Glomerular endothelial cell (primary cell): ENCODE measurements at regions not wholly inside any gene's neighbourhood (a gene's known extent, or its start where the extent isn't known, plus 50 kb on each side); places are given as distances from the start of the nearest gene placed in this dataset.

Source experiments
- DNase-seq: peaks from one replicate; pipeline ENCODE4 v3.0.0-alpha.2; 2011; ENCODE audit warnings: low read depth, low spot score; ENCODE audit errors: extremely low read depth

DNA sequence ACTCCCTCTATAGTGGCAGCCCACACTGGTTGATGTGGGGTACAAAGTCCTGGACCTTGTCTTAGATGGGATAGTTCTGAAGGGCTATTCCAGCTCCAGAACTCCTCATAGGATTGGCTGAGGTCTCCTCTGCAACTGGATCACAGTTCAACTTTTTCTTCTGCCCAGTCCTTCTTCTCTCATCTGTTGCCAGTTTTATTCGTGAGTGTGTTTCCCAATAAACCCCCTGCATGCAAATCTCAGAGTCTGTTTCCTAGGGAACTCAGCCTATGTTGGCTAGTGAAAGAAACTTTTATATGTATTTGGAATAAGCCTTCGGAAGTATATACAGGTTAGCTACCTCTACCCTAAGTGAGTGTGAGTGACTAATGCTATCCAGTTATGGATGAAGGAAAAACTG is 823.4 kb downstream of the SLC4A3 start:
- DNase-seq = no peak

GRCh38 chr2:220451438-220451837 is 824.0 kb downstream of the SLC4A3 start:
- no peak for DNase-seq

DNA sequence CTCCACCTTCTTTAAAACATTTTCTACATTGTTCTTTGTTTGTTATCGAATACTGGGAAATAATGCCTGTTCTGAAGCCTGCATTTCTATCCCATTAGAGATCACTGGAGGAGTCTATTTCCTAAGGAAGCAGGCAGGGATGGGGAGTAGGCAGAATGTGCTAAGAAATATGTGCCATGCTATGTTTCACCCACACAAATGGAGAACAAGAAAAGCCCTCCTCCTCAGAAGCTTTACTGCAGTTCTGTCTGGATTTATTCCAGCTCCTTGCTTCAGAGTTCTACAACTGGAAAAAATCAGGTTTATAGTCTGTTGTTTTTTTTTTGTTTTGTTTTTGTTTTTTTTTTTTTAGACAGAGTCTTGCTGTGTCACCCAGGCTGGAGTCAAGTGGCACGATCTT is 825.1 kb downstream of the SLC4A3 start:
- DNase-seq = no peak

DNA sequence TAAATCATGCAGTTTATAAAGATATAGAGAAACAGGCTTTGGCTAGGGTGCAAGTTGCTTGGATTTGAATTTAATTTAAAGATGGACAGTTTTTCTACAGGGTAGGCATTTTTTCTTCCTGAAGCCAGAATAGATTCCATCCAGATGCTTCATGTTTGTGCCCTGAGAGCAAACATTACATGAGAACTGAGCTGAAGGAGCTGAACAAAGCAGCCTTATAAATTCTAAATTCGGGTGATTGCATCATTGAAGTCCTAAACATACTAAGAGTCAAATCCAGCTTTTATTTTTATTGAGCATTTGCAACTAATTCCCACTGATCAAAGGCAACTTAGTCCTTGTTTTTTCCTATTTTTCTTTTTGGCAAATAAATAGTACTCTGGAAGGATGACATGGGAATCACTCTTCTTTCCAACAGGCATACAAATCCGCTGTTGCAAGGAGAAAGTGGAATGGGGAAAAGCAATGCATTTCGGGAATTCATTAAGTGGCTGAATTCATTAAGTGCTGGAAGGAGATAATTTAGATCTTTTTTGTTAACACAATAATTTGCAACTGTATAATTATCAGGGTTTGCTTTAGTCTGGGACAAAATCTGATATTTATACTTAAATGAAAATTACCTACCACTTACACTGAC is 828.0 kb downstream of the SLC4A3 start:
- DNase-seq = no peak

DNA sequence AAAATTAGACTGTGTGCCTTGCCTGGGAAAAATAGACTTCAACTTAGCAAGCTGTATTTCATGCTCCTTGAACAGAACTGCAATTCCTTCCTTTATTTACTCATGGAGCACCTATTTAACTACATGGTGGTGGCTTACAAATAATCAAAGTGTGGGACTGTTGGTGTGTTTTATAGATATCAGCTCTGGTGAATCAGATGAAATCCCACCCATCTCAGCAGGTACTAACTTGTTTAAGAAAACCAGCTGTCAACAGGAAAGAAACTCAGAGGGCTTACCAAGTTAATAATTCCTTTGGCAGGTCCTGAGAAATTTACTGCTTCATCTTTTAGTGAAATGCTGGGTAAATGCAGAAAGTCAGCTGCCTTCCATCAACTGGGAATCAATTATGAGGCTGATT is 830.6 kb downstream of the SLC4A3 start:
- DNase-seq = no peak

DNA sequence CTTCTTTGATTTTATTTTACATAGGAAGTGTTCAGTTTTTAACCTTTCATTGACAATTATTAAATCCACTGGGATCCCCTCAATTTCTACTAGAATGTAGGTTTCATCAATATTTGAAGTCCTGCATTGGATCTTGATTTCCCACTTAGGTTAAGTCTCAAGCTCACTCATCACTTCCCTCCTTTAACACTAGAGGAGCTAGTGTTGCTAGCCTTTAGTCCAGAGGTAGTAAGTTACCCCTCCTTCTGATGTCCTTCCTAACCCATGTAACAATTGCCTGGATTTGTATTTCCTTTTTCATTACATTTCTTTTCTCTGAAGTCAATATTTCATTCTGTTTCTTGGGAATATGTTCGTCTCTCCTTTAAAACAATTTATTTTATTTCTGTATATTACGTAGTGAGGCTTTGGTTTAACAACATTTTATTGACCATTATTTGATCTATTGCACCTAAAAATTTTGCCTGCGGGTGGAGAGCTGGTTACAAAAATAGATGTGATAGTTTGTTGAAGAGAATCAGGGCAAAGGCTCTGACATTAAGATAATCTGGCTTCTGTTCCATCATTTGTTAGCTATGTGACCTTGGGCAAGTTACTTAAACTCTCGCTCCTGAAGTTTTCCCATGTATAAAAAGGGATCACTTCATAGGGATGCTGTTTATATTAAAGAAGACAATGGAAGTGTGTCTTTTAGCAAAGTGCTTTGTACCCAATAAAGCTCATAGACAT is 833.0 kb downstream of the SLC4A3 start:
- DNase-seq = no peak

DNA sequence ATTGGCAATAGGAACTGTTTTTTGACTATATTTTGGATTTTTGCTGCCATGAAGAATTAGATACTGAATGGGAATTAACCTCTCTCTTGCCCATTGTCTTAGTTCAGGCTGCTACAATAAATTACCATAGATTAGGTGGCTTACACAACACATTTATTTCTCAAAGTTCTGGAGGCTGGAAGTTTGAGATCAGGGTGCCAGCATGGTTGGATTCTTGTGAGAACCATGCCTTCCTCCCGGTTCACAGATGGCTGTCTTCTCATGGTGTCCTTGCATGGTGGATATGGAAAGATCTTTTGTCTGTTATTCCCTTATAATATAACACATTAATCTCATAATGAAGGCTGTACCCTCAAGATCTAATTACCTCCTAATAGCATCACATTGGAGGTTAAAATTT is 836.4 kb downstream of the SLC4A3 start:
- no peak for DNase-seq

DNA sequence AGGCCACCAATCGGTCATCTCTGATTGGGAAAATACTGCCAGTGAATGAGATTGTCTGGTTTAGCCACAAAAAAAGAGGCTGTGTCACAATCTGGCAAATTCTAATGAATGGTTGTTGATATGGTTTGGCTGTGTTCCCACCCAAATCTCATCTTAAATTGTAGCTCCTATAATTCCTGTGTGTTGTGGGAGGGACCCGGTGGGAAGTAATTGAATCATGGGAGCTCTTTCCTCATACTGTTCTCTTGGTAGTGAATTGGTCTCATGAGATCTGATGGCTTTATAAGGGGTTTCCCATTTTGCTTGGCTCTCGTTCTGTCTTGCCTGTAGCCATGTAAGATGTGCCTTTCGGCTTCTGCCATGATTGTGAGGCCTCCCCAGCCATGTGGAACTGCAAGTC is 838.3 kb downstream of the SLC4A3 start:
- DNase-seq = no peak

DNA sequence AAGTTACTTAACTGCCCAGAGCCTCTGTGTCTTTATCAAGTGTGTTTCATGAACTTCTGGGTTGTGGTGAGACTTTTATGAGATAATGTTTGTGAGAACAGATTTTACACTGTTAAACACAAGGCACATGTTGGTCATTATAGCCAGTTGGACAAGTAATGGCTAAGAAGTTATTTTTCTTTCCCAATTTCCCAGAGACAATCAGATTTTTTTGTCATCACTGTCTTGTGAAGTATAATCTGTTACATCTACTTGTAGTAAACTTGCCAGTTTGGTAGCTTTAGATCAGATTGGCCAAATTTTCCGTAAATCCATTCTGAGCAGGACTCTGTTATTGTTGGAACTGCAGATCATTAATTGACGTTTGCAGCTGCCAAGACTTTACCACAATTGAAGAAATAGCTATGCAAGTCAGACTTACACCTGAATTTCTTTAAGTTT is 838.8 kb downstream of the SLC4A3 start:
- no peak for DNase-seq

- no peak for DNase-seq
Measured at GRCh38 chr2:220469201-220469600, 841.8 kb downstream of the SLC4A3 start.

DNA sequence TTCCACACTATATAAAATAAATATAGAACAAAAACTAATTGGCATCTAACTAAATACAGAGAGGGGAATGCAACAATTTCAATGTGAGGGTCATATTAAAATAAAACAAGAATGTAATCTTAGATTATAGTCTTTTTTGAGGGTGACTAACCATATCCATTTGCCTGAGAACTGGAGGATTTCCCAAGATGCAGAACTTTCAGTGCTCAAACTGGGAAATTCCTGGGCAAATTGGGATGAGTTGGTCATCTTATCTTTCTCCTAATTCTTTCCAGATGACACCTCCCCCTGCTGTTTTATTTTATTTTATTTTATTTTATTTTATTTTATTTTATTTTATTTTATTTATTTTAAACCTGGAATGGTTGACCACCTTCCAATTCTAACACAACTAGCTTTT is 846.2 kb downstream of the SLC4A3 start:
- DNase-seq = no peak

- DNase-seq = no peak
Measured at GRCh38 chr2:220476877-220477276, 849.4 kb downstream of the SLC4A3 start.

GRCh38 chr2:220478305-220479058 is 851.1 kb downstream of the SLC4A3 start:
- DNase-seq = no peak

DNA sequence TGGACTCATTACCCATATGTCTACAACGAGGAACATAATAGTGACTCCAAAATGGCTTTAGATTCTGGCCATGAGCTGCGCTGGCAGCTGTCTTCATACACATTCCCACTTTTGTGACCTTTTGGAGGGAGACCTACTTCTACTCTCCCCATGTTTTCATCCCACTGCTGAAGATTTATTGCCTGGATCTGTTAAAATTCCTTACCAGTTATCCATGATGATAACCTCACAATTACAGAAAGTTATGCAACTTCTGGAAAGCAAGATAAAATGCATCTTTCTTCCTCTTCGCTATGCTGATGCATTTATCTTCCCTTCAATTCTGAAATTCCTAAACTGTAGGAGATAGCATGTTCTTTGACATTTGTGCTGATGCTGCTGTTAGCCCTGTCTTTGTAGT is 855.3 kb downstream of the SLC4A3 start:
- DNase-seq = no peak

GRCh38 chr2:220489121-220489520 is 861.7 kb downstream of the SLC4A3 start:
- no peak for DNase-seq

DNA sequence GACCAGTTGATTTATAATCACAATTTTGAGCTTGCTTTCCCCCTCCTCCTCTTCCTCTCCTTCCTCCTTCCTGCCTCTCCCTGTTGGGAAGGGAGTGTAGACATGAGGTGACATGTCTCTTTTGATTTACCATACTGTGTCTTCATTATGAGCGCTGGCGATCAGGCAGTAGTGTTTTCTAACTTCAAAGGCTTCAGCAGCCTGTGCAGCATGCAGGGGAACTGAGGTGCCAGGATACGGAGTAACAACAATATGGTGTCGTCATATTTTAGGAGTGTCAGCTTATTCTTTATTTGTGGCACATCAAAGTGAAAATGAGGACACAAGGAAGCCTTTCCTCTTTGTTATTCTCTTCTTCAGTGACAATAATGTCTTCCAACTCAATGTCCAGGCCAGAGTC is 864.2 kb downstream of the SLC4A3 start:
- no peak for DNase-seq

DNA sequence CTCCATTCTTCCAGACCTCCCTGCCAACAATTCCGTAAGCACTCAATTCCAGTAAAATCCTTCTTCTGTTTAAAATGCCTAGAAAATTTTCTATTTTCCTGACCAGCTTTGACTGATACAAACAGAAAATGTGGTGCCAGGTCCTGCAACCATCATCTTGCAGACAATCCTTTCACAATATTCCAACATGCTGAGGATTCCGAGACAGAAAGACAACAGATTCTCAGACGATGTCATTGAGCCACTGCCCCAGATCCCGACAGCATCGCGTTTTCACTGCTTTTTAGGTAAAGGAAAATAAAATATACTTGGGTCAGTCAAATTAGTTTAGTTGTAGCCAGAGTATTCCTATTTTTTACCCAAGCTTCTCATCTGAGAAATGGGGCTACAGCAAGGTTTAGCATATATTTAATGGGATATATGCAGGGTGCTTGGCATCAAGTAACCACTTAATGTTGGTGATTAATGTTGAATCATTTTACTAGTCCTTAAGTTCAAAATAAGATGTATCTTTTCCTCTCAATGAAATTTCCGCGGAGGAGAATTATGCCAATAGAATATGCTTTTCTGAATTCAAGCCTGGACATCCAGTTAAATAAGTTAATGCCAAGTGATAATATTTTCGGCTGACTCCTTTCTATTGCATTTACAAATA is 866.6 kb downstream of the SLC4A3 start:
- no peak for DNase-seq

GRCh38 chr2:220496513-220496912 is 869.1 kb downstream of the SLC4A3 start:
- DNase-seq = no peak

DNA sequence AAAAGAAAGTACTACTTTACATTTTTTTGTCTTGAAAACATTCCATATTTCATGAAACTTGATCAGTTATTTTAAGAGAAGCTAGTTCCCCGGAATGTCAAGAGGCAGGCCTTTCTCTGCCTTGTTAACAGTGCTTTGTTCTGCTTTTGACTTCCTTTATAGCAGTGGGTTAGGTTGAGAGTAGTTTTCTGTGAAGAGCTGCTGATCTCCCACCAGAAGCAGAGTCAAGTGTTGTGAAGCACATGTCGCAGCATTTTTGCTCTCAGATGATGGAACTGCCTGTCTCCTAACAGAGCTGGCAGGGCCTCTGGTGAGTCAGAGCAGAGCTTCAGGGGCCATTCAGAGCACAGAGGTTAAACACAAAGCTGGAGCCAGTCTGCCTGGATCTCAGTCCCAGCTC is 871.8 kb downstream of the SLC4A3 start:
- DNase-seq = no peak

DNA sequence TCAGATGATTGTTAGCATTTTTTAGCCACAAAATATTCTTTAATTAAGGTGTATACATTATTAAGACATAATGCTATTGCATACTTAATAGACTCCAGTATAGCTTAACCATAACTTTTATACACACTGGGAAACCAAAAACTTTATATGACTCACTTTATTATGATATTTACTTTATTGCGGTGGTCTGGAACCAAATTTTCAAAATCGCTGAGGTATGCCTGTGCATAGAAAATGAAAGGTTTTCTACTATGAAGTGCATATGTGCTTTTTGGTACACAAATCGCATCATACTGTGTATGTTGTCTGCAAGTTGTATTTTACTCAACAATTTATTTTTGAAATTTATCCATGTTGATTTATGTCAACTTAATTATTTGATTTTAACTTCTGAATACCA is 875.1 kb downstream of the SLC4A3 start:
- no peak for DNase-seq

DNA sequence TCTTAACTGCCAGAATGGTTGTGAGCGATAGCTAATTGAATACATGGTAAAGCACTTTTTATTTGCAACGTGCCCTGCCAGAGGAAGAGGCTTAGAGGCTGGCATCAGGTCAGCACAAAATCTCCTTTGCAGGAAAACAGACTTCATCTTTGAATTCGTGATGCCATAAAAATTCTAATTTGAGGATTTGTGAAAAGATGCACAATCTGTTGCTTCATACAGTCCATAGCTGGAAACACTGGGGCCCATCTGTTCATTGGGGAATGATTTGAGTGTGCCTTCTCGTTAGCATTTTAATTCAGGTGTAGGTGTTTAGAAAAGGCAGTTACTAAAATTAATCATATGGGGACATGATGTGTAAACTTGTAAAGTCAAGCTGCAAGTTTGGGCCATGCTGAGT is 876.0 kb downstream of the SLC4A3 start:
- DNase-seq = no peak
